ENCODE measurements at regions not wholly inside any gene's neighbourhood (a gene's known extent, or its start where the extent isn't known, plus 50 kb on each side); places are given as distances from the start of the nearest gene placed in this dataset.

DNA sequence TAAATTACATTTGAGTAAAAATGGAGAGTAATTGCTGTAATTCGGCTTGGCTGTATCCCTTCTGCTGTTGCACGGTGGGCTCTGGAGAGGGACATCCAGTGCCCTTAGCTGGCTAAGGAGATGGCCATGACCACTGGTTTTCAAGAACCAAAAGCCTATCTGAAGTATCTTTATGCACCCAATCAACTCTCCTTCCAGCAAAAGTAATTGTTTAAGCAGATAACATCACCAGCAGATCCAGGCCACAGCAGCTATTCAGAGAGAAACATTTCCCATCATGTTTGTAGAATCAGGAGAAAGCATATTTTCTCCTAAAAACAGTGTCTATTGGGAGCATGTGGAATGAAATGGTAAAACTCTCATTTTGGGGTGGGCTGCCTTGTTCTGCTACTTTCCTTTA, 514.5 kb upstream of the RGMA start:
- TF ChIP-seq CTCF (IDR thresholded peaks at IDR 0.05) (no peak), EP300 (IDR thresholded peaks at IDR 0.05; ENCODE audit: low read depth) (no peak), POLR2AphosphoS5 (IDR thresholded peaks at IDR 0.05) (no peak), POLR2A (IDR thresholded peaks at IDR 0.05) (no peak)
